K562 (cell line): ENCODE measurements at regions not wholly inside any gene's neighbourhood (a gene's known extent, or its start where the extent isn't known, plus 50 kb on each side); places are given as distances from the start of the nearest gene placed in this dataset.

Source experiments
- ATAC-seq: fragments of 200-7000 bp; cut with Tn5 transposase; 3 replicates; pipeline ENCODE4 v1.9.1; 2020; ENCODE audit warnings: moderate library complexity
- BruUV-seq: library from RNA; stranded (reverse); fragments of 400-500 nt; replicated peaks from 2 replicates; lab custom pipeline; 2021; lab: Mats Ljungman, UMichigan
- CTCF ChIA-PET: fragments of 300-600 bp; formaldehyde crosslinking; extraction: SDS; loops from one replicate; lab custom pipeline; 2021; ENCODE audit warnings: low intra/inter-chr PET ratio; lab: Yijun Ruan, JAX
- POLR2A ChIA-PET: fragments of 300-600, 350-650 bp; sonication (Branson Sonifier 250); formaldehyde crosslinking; extraction: SDS; loops from one replicate; lab custom pipeline; 2021; ENCODE audit warnings: antibody characterized with exemption, inconsistent platforms; lab: Yijun Ruan, JAX
- DNase-seq, 4 experiments: peaks; one replicate each; pipeline versions ENCODE4 v3.0.0 to v3.0.0-alpha.2; 2011 to 2018; ENCODE audit warnings: low spot score in 3 of 4, mixed read lengths in 3 of 4; ENCODE audit errors: extremely low read depth in 1 of 4
- FAIRE-seq: peaks from 2 replicates; lab custom pipeline; 2011; peaks lifted over from hg19 to GRCh38; lab: Jason Lieb, UNC
- H2AFZ ChIP-seq: 2 replicates; pipeline ENCODE4 v1.6.0; 2011; ENCODE audit warnings: low read depth, low read length, control low read depth, inconsistent platforms
- H3K27ac ChIP-seq: fragments of 200-600 bp; 3 replicates; pipeline ENCODE4 v1.8.0; 2011; ENCODE audit warnings: low read depth, mild to moderate bottlenecking, control low read depth, inconsistent platforms, low read length, moderate library complexity, mixed read lengths; ENCODE audit errors: extremely low read depth
- H3K27me3 ChIP-seq, 2 experiments: fragments of 300-600 bp in 1 of 2; 2 replicates in 1 of 2; 3 replicates in 1 of 2; pipeline versions ENCODE4 v1.6.0 to v1.8.0; 2011; ENCODE audit warnings: inconsistent platforms in 2 of 2, low read length in 2 of 2, mild to moderate bottlenecking in 1 of 2, mixed read lengths in 1 of 2, moderate library complexity in 1 of 2; ENCODE audit not compliant: control insufficient read depth in 2 of 2, insufficient read depth in 2 of 2
- H3K36me3 ChIP-seq: fragments of 300-600 bp; 3 replicates; pipeline ENCODE4 v1.8.0; 2011; ENCODE audit warnings: mild to moderate bottlenecking, low read length, inconsistent platforms; ENCODE audit not compliant: control insufficient read depth, insufficient read depth
- H3K4me1 ChIP-seq, 2 experiments: fragments of 200-600 bp in 1 of 2; replicated peaks in 1 of 2; 2 replicates in 1 of 2; 3 replicates in 1 of 2; pipeline versions ENCODE4 v1.5.1 to v1.8.0; 2011; ENCODE audit warnings: inconsistent platforms in 2 of 2, low read length in 2 of 2, mild to moderate bottlenecking in 1 of 2, mixed read lengths in 1 of 2, moderate library complexity in 1 of 2; ENCODE audit not compliant: control insufficient read depth in 2 of 2, insufficient read depth in 2 of 2
- H3K4me2 ChIP-seq: 2 replicates; pipeline ENCODE4 v1.6.1; 2011; ENCODE audit warnings: low read length, control low read depth, inconsistent platforms, mixed read lengths; ENCODE audit not compliant: insufficient read depth
- H3K4me3 ChIP-seq: fragments of 200-600 bp; sonication (generic), shearing (Covaris generic); 2 replicates; pipeline ENCODE4 v1.5.1; 2016; ENCODE audit warnings: control low read depth, inconsistent platforms
- H3K79me2 ChIP-seq: fragments of 200-600 bp; 3 replicates; pipeline ENCODE4 v1.8.0; 2011; ENCODE audit warnings: low read length, inconsistent platforms; ENCODE audit not compliant: control insufficient read depth, insufficient read depth
- H3K9ac ChIP-seq, 2 experiments: 2 replicates each; pipeline versions ENCODE4 v1.6.0 to v1.6.1; 2011; ENCODE audit warnings: low read depth in 2 of 2, low read length in 2 of 2, control low read depth in 1 of 2, inconsistent platforms in 1 of 2, mild to moderate bottlenecking in 1 of 2, mixed read lengths in 1 of 2; ENCODE audit not compliant: insufficient read depth in 1 of 2
- H3K9me1 ChIP-seq: one replicate; pipeline ENCODE4 v1.6.0; 2011; ENCODE audit warnings: inconsistent platforms, mild to moderate bottlenecking, low read length, moderate library complexity; ENCODE audit not compliant: control insufficient read depth, insufficient read depth
- H3K9me3 ChIP-seq: replicated peaks from 2 replicates; pipeline ENCODE4 v1.5.1; 2011; ENCODE audit warnings: low read depth, low read length, inconsistent platforms; ENCODE audit not compliant: control insufficient read depth, insufficient read depth
- H4K20me1 ChIP-seq: replicated peaks from 2 replicates; pipeline ENCODE4 v1.6.1; 2011; ENCODE audit warnings: low read length, inconsistent platforms, mixed read lengths; ENCODE audit not compliant: control insufficient read depth, insufficient read depth
- CEBPB ChIP-seq: fragments of 450-650 bp; IDR thresholded peaks from 2 replicates; pipeline ENCODE4 v1.6.1; 2016; ENCODE audit warnings: missing genetic modification characterization, missing compliant biosample characterization
- NUFIP1 ChIP-seq: fragments of 450-650 bp; IDR thresholded peaks from 2 replicates; pipeline ENCODE4 v1.6.1; 2018; ENCODE audit not compliant: partially characterized antibody
- RBM39 ChIP-seq: fragments of 200-400 bp; formaldehyde crosslinking; optimal IDR thresholded peaks from 2 replicates; pipeline ENCODE3; 2018; ENCODE audit warnings: low read depth, low read length
- SIRT6 ChIP-seq: IDR thresholded peaks from one replicate; pipeline ENCODE4 v1.6.1; 2012; ENCODE audit warnings: low read depth, mild to moderate bottlenecking, control low read depth, inconsistent platforms, low read length, moderate library complexity
- TOE1 ChIP-seq, 2 experiments: fragments of 450-650 bp in 1 of 2; sonication (generic) in 1 of 2; formaldehyde crosslinking in 1 of 2; IDR thresholded peaks; 2 replicates each; pipeline versions ENCODE4 v1.7.1 to v1.8.0; 2016 to 2022; ENCODE audit warnings: borderline replicate concordance in 2 of 2, mild to moderate bottlenecking in 2 of 2, antibody characterized with exemption in 1 of 2, inconsistent platforms in 1 of 2, low read depth in 1 of 2, missing genetic modification reagents in 1 of 2, moderate library complexity in 1 of 2
- ZNF197 ChIP-seq: fragments of 200-800 bp; sonication (Bioruptor generic); IDR thresholded peaks from 2 replicates; pipeline ENCODE4 v1.6.1; 2016; ENCODE audit warnings: low read depth, missing genetic modification characterization, missing compliant biosample characterization
- ZNF253 ChIP-seq: fragments of 250-450 bp; sonication (Bioruptor Pico); conservative IDR thresholded peaks from 2 replicates; pipeline ENCODE4 v1.6.1; 2021; ENCODE audit warnings: mild to moderate bottlenecking
- WGBS: fragments of 100-300 bp; shearing (Covaris generic); methylation state at CpG from one replicate; pipeline ENCODE4 v1.1.6; 2016; ENCODE audit warnings: low coverage, mixed read lengths; ENCODE audit not compliant: insufficient coverage; ENCODE audit errors: missing lambda C conversion rate; 5-methylcytosine and 5-hydroxymethylcytosine counted together
- in situ Hi-C: fragments of 300-500 bp; cut with MboI; formaldehyde crosslinking; loops from 4 replicates; pipeline ENCODE4 v1.15.0; 2018; ENCODE audit warnings: inconsistent platforms, mixed read lengths
- intact Hi-C: fragments of 100-400 bp; cut with micrococcal nuclease; formaldehyde crosslinking; loops from 2 replicates; pipeline ENCODE4 v1.14.2; 2022
- TF ChIP-seq, protein P1 (sequence below): fragments of 450-650 bp; formaldehyde crosslinking; IDR thresholded peaks from 2 replicates; pipeline ENCODE4 v1.4.0; 2020; ENCODE audit warnings: mild to moderate bottlenecking, moderate library complexity
- TF ChIP-seq, protein P2 (sequence below): sonication (generic); formaldehyde crosslinking; IDR thresholded peaks from 2 replicates; pipeline ENCODE4 v1.9.0; 2022; ENCODE audit warnings: mild to moderate bottlenecking, missing genetic modification reagents
- TF ChIP-seq, protein P3 (sequence below): fragments of 250-450 bp; sonication (Bioruptor Pico); IDR thresholded peaks from 2 replicates; pipeline ENCODE4 v1.5.0; 2020; ENCODE audit warnings: mild to moderate bottlenecking

DNA sequence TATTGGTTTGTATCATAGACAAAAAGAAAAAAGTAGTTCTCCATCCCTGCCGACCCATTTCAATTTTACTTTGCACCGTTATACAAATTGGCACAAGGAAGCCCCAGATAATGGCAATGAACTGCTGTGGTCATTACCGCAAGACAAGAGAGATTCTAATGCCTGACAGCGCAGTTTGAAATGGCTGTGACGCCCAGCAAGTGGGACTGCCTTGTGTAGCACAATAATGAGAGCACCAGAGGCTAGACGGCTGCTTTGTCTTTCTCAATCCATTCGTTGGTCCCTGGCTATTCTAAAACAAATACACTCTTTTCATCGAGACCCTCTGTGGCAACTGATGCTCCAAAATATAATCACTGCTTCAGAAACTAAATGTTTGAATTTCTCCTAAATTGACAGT, 192.4 kb upstream of the NEIL3 start:
- BruUV-seq = no TSS peak
- Histone ChIP-seq H3K9me3 (peaks cover 3% of the 10 kb centered on the region; the same call in 1 of the 2 replicates), H4K20me1 (no peaks in the 10 kb centered on the region), H3K4me1 (no peaks in the 10 kb centered on the region), H3K79me2 (no peaks in the 10 kb centered on the region), H3K4me2 (no peak overlapping the region), H2AFZ (no peak overlapping the region), H3K27me3 (no peaks in the 10 kb centered on the region), H3K27ac (no peak overlapping the region), H3K4me3 (no peak overlapping the region), H3K9ac (no peak overlapping the region), H3K9me1 (no peaks in the 10 kb centered on the region)
- ATAC-seq (no peak), FAIRE-seq (no peak)
- 3% methylated on average over 8 of the region's 8 CpGs for WGBS
- intact Hi-C loops = no loop called here
- in situ Hi-C loops = no loop called here
- ChIA-PET POLR2A (no interaction called here), CTCF (no interaction called here)
- TF ChIP-seq NUFIP1 = no peak
- TF ChIP-seq CEBPB = no peak
- TF ChIP-seq TOE1 (IDR thresholded peaks at IDR 0.05; ENCODE audit: borderline replicate concordance) = no peak
- TF ChIP-seq TOE1 (CRISPR knock-in tag; IDR thresholded peaks at IDR 0.05; ENCODE audit: borderline replicate concordance, low read depth) = no peak
- TF ChIP-seq ZNF253 (CRISPR knock-in tag) = no peak
- no peak for TF ChIP-seq RBM39
- TF ChIP-seq SIRT6 = no peak
- TF ChIP-seq, protein P1, sequence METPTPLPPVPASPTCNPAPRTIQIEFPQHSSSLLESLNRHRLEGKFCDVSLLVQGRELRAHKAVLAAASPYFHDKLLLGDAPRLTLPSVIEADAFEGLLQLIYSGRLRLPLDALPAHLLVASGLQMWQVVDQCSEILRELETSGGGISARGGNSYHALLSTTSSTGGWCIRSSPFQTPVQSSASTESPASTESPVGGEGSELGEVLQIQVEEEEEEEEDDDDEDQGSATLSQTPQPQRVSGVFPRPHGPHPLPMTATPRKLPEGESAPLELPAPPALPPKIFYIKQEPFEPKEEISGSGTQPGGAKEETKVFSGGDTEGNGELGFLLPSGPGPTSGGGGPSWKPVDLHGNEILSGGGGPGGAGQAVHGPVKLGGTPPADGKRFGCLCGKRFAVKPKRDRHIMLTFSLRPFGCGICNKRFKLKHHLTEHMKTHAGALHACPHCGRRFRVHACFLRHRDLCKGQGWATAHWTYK (CRISPR knock-in tag) = no peak
- TF ChIP-seq, protein P2, sequence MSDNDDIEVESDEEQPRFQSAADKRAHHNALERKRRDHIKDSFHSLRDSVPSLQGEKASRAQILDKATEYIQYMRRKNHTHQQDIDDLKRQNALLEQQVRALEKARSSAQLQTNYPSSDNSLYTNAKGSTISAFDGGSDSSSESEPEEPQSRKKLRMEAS = no peak
- TF ChIP-seq ZNF197 (CRISPR knock-in tag) = no peak
- TF ChIP-seq, protein P3, sequence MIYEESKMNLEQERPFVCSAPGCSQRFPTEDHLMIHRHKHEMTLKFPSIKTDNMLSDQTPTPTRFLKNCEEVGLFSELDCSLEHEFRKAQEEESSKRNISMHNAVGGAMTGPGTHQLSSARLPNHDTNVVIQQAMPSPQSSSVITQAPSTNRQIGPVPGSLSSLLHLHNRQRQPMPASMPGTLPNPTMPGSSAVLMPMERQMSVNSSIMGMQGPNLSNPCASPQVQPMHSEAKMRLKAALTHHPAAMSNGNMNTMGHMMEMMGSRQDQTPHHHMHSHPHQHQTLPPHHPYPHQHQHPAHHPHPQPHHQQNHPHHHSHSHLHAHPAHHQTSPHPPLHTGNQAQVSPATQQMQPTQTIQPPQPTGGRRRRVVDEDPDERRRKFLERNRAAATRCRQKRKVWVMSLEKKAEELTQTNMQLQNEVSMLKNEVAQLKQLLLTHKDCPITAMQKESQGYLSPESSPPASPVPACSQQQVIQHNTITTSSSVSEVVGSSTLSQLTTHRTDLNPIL (CRISPR knock-in tag) = no peak
- TF ChIP-seq, all 486 proteins: peak for 0
- no peaks in the 10 kb centered on the region for H3K36me3 ChIP-seq
- DNase-seq = no peak
